Activated naive CD4-positive, alpha-beta T cell treated with anti-CD3 and anti-CD28 coated beads, Interleukin-2, amount 10 ng/mL, durations not matched to agents 7 days and 5 days (primary cell): ENCODE measurements at regions not wholly inside any gene's neighbourhood (a gene's known extent, or its start where the extent isn't known, plus 50 kb on each side); places are given as distances from the start of the nearest gene placed in this dataset.
"Not testable (repeated sequence)": the region's sequence is repeated elsewhere in the genome, so short reads cannot be mapped to it uniquely, and the experiment has no call there.

Source experiments
- CTCF ChIA-PET: fragments of 350-600 bp; sonication (Branson Sonifier 250); formaldehyde crosslinking; loops from one replicate; lab custom pipeline; 2021; ENCODE audit warnings: antibody characterized with exemption; lab: Charles Lee
- DNase-seq: peaks from one replicate; pipeline ENCODE4 v3.0.0-alpha.2; 2020
- H3K27ac Mint-ChIP-seq: one replicate; pipeline ENCODE4 v1.8.0; 2021; ENCODE audit warnings: mild to moderate bottlenecking, moderate library complexity, mixed read lengths
- H3K27me3 Mint-ChIP-seq: one replicate; pipeline ENCODE4 v1.8.0; 2021; ENCODE audit warnings: mild to moderate bottlenecking, mixed read lengths
- H3K36me3 Mint-ChIP-seq: one replicate; pipeline ENCODE4 v1.8.0; 2021; ENCODE audit warnings: mixed read lengths
- H3K4me1 Mint-ChIP-seq: one replicate; pipeline ENCODE4 v1.8.0; 2021; ENCODE audit warnings: mixed read lengths
- H3K4me3 Mint-ChIP-seq: one replicate; pipeline ENCODE4 v1.8.0; 2021; ENCODE audit warnings: mild to moderate bottlenecking, moderate library complexity, mixed read lengths
- H3K9me3 Mint-ChIP-seq: one replicate; pipeline ENCODE4 v1.8.0; 2021; ENCODE audit warnings: mixed read lengths

GRCh38 chr13:58446979-58447378 is 815.4 kb downstream of the PCDH17 start:
- peaks cover 2% of the 10 kb centered on the region for H3K9me3 Mint-ChIP-seq
- DNase-seq: no peak
- no peaks in the 10 kb centered on the region for H3K27me3 Mint-ChIP-seq
- H3K4me3 Mint-ChIP-seq: no peak overlapping the region
- CTCF ChIA-PET: no interaction called here
- no peaks in the 10 kb centered on the region for H3K36me3 Mint-ChIP-seq
- no peak overlapping the region for H3K27ac Mint-ChIP-seq
- no peaks in the 10 kb centered on the region for H3K4me1 Mint-ChIP-seq

DNA sequence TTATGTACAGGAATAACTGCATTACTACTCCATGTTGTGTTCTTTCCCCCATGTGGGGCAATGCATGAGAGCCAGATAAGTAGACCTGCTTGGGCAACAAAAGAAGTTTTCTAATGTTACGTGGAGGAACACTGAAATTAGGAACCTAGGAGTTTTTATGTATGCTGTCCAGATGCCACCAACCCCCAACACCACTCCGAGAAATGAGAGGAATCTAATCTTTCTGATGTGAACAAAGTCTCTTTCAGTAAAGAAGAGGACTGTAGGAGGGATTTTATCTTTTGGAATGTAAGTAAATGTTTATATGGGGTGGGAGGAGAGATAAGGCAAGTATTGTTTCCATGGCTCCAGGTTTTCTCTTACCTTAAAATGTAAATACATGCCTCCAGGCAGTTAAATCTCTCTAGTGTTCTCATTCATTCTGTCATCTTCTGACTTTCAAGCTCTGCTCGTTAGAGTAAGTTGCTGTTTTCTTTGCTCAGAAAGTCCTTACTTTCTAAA is 820.6 kb downstream of the PCDH17 start:
- Mint-ChIP-seq H3K4me1 (no peaks in the 10 kb centered on the region), H3K27ac (no peak overlapping the region), H3K9me3 (peaks cover 6% of the 10 kb centered on the region), H3K4me3 (no peak overlapping the region), H3K27me3 (no peaks in the 10 kb centered on the region), H3K36me3 (no peaks in the 10 kb centered on the region)
- CTCF ChIA-PET: no interaction called here
- DNase-seq: no peak

DNA sequence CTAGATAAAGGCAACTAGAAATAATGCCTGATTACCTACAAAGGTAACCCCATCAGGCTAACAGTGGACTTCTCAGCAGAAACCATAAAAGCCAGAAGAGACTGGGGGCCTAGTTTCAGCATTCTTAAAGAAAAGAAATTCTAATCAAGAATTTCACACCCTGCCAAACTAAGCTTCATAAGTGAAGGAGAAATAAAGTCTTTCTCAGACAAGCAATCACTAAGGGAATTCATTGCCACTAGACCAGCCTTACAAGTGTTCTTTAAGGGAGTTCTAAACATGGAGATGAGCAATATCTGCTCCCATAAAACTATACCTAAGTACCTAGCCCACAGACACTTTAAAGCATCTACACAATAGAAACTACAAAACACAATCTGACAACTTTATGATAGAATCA is 823.5 kb downstream of the PCDH17 start:
- Mint-ChIP-seq H3K27ac (no peak overlapping the region), H3K4me3 (no peak overlapping the region), H3K9me3 (peaks cover 4% of the 10 kb centered on the region), H3K4me1 (no peaks in the 10 kb centered on the region), H3K27me3 (no peaks in the 10 kb centered on the region), H3K36me3 (no peaks in the 10 kb centered on the region)
- no peak for DNase-seq
- CTCF ChIA-PET: no interaction called here

GRCh38 chr13:58461217-58461616 is 829.7 kb downstream of the PCDH17 start:
- peaks cover 2% of the 10 kb centered on the region for H3K9me3 Mint-ChIP-seq
- H3K36me3 Mint-ChIP-seq: no peaks in the 10 kb centered on the region
- H3K27me3 Mint-ChIP-seq: no peaks in the 10 kb centered on the region
- CTCF ChIA-PET: no interaction called here
- no peaks in the 10 kb centered on the region for H3K4me1 Mint-ChIP-seq
- no peak overlapping the region for H3K4me3 Mint-ChIP-seq
- DNase-seq: no peak
- H3K27ac Mint-ChIP-seq: no peak overlapping the region

- CTCF ChIA-PET: no interaction called here
- H3K4me3 Mint-ChIP-seq: no peak overlapping the region
- peaks cover 6% of the 10 kb centered on the region for H3K9me3 Mint-ChIP-seq
These were observed 832.3 kb downstream of the PCDH17 start for GRCh38 chr13:58463841-58464240.

GRCh38 chr13:58467176-58467575 is 835.6 kb downstream of the PCDH17 start:
- H3K4me1 Mint-ChIP-seq: no peaks in the 10 kb centered on the region
- H3K9me3 Mint-ChIP-seq: peaks cover 4% of the 10 kb centered on the region
- no peak for DNase-seq
- no peak overlapping the region for H3K27ac Mint-ChIP-seq
- CTCF ChIA-PET: no interaction called here
- no peak overlapping the region for H3K4me3 Mint-ChIP-seq
- no peaks in the 10 kb centered on the region for H3K36me3 Mint-ChIP-seq
- no peaks in the 10 kb centered on the region for H3K27me3 Mint-ChIP-seq

More at GRCh38 chr13:58463841-58464240, 832.3 kb downstream of the PCDH17 start:
- no peak overlapping the region for H3K27ac Mint-ChIP-seq
- no peaks in the 10 kb centered on the region for H3K36me3 Mint-ChIP-seq
- no peak for DNase-seq
- no peaks in the 10 kb centered on the region for H3K4me1 Mint-ChIP-seq
- no peaks in the 10 kb centered on the region for H3K27me3 Mint-ChIP-seq

- Mint-ChIP-seq H3K27ac (no peak overlapping the region), H3K27me3 (no peaks in the 10 kb centered on the region), H3K36me3 (no peaks in the 10 kb centered on the region)
These were observed 840.9 kb downstream of the PCDH17 start for GRCh38 chr13:58472483-58472882.

DNA sequence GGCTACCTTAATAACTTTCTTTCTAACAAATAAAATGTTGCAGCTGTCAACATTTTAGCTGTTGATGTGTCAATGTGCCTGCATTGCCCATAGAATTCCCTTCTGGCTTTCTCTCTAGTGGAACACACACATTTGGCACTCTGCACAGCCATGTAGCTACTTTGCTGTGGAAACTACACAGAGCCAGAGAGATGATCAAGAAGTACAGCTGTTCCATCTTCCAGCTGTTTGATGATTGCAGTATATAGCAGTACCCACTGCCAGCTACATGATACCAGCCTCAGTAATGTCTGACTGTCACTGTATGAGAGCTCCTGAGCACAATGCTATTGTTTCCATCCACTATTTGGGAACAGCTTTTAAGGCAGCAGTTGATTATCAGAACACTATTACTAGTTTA is 843.0 kb downstream of the PCDH17 start:
- DNase-seq: no peak
- Mint-ChIP-seq H3K4me3 (no peak overlapping the region), H3K27ac (no peak overlapping the region), H3K27me3 (no peaks in the 10 kb centered on the region), H3K4me1 (no peaks in the 10 kb centered on the region), H3K9me3 (peaks cover 3% of the 10 kb centered on the region), H3K36me3 (no peaks in the 10 kb centered on the region)
- CTCF ChIA-PET: no interaction called here

More at GRCh38 chr13:58472483-58472882, 840.9 kb downstream of the PCDH17 start:
- Mint-ChIP-seq H3K4me1 (no peaks in the 10 kb centered on the region), H3K4me3 (no peak overlapping the region), H3K9me3 (peaks cover 2% of the 10 kb centered on the region)
- CTCF ChIA-PET: no interaction called here
- no peak for DNase-seq

DNA sequence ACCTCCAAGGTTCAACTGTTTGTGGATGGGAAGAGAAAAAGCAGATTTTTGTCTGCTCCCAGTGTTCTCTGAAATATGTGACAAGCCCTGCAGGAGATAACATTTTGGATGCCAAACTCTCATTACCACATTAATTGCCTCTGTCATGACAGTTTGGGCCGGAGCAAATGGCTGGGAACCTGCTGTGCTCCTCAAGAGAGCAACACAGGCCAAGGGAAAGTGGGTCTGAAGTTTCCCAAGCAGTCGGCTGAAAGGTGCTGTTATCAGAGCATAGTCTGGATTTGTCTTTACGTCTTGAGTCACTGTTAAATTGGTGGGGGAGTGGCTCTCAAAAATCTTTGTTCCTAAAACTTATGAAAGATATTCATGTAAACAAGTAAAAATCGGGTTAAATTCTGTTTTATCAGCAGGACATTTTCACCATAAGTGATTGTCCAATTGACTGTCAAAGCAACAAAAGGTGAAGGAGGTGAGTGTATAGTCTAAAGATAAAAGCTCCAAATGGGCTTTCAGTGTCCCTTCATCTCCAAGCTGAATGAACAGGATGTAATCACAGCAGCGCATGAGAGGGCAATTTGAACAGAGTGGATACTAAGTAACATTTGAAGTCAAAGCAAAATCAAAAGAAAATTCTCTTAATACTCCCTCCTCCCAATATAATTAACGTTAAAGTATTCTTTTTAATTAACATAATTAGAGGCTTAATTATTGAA is 844.8 kb downstream of the PCDH17 start:
- CTCF ChIA-PET: no interaction called here
- Mint-ChIP-seq H3K27ac (no peak overlapping the region), H3K27me3 (no peaks in the 10 kb centered on the region), H3K4me3 (no peak overlapping the region), H3K9me3 (peaks cover 5% of the 10 kb centered on the region), H3K36me3 (no peaks in the 10 kb centered on the region), H3K4me1 (no peaks in the 10 kb centered on the region)
- DNase-seq: no peak

- Mint-ChIP-seq H3K27me3 (no peaks in the 10 kb centered on the region), H3K9me3 (peaks cover 8% of the 10 kb centered on the region), H3K36me3 (no peaks in the 10 kb centered on the region), H3K4me3 (no peak overlapping the region), H3K27ac (no peak overlapping the region), H3K4me1 (no peaks in the 10 kb centered on the region)
- CTCF ChIA-PET: no interaction called here
- DNase-seq: no peak
These were observed 847.3 kb downstream of the PCDH17 start for GRCh38 chr13:58478858-58479257.

- no peak for DNase-seq
- CTCF ChIA-PET: no interaction called here
- H3K36me3 Mint-ChIP-seq: no peaks in the 10 kb centered on the region
- no peaks in the 10 kb centered on the region for H3K27me3 Mint-ChIP-seq
- no peaks in the 10 kb centered on the region for H3K4me1 Mint-ChIP-seq
- peaks cover 8% of the 10 kb centered on the region for H3K9me3 Mint-ChIP-seq
- no peak overlapping the region for H3K27ac Mint-ChIP-seq
- H3K4me3 Mint-ChIP-seq: no peak overlapping the region
These were observed 848.5 kb downstream of the PCDH17 start for GRCh38 chr13:58480061-58480460.

DNA sequence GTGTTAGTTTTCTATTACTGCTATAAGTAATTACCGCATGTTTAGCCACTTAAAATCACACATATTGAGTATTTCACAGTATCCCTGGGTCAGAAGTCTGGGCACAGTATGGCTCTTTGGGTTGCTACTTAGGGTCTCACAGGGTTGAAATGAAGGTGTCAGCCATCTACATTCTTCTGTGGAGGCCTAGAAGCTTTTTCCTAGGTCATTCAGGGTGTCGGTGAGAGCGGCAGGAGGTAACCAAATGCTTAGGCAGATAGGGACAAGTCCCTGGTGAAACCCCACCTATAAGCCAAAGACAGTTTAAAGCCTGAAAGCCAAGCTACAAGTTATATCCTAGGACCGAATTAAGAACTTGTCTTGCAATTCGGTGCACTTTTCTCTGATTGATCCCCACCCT is 856.7 kb downstream of the PCDH17 start:
- no peak overlapping the region for H3K4me3 Mint-ChIP-seq
- CTCF ChIA-PET: no interaction called here
- no peak overlapping the region for H3K27ac Mint-ChIP-seq
- H3K4me1 Mint-ChIP-seq: no peaks in the 10 kb centered on the region
- DNase-seq: no peak
- peaks cover 3% of the 10 kb centered on the region for H3K9me3 Mint-ChIP-seq
- H3K36me3 Mint-ChIP-seq: no peaks in the 10 kb centered on the region
- H3K27me3 Mint-ChIP-seq: no peaks in the 10 kb centered on the region

- CTCF ChIA-PET: no interaction called here
- DNase-seq: no peak
- Mint-ChIP-seq H3K36me3 (no peaks in the 10 kb centered on the region), H3K27me3 (no peaks in the 10 kb centered on the region), H3K4me3 (no peak overlapping the region), H3K4me1 (no peaks in the 10 kb centered on the region), H3K9me3 (peaks cover 2% of the 10 kb centered on the region), H3K27ac (no peak overlapping the region)
These were observed 864.1 kb downstream of the PCDH17 start for GRCh38 chr13:58495668-58496067.

- Mint-ChIP-seq H3K27ac (no peak overlapping the region), H3K9me3 (peaks cover 12% of the 10 kb centered on the region), H3K36me3 (no peaks in the 10 kb centered on the region), H3K4me3 (no peak overlapping the region), H3K4me1 (no peaks in the 10 kb centered on the region), H3K27me3 (no peaks in the 10 kb centered on the region)
- DNase-seq: no peak
- CTCF ChIA-PET: no interaction called here
These were observed 869.4 kb downstream of the PCDH17 start for GRCh38 chr13:58500938-58501337.

DNA sequence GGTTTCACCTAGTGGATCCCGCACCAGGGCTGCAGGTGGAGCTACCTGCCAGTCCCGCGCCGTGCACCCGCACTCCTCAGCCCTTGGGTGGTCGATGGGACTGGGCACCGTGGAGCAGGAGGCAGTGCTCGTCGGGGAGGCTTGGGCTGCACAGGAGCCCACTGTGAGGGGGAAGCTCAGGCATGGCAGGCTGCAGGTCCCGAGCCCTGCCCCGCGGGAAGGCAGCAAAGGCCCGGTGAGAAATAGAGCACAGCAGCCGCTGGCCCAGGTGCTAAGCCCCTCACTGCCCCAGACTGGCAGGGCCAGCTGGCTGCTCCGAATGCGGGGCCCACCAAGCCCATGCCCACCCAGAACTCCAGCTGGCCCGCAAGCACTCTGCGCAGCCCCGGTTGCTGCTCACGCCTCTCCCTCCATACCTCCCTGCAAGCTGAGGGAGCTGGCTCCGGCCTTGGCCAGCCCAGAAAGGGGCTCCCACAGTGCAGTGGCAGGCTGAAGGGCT is 872.7 kb downstream of the PCDH17 start:
- DNase-seq, H3K27me3 Mint-ChIP-seq, H3K4me3 Mint-ChIP-seq, H3K27ac Mint-ChIP-seq, H3K36me3 Mint-ChIP-seq, H3K4me1 Mint-ChIP-seq, CTCF ChIA-PET: not testable (repeated sequence)
- peaks cover 20% of the 10 kb centered on the region for H3K9me3 Mint-ChIP-seq
